HUES6 (cell line): ENCODE measurements at regions not wholly inside any gene's neighbourhood (a gene's known extent, or its start where the extent isn't known, plus 50 kb on each side); places are given as distances from the start of the nearest gene placed in this dataset.

Source experiments
- H3K27ac ChIP-seq: 2 replicates; pipeline ENCODE4 v1.7.0; 2013; ENCODE audit warnings: low read depth, mild to moderate bottlenecking, low read length, inconsistent platforms
- H3K27me3 ChIP-seq: 2 replicates; pipeline ENCODE4 v1.6.1; 2013; ENCODE audit warnings: low read length; ENCODE audit not compliant: control insufficient read depth, insufficient read depth
- H3K36me3 ChIP-seq: 2 replicates; pipeline ENCODE4 v1.6.1; 2013; ENCODE audit warnings: low read length; ENCODE audit not compliant: control insufficient read depth, insufficient read depth
- H3K4me1 ChIP-seq: 2 replicates; pipeline ENCODE4 v1.6.1; 2013; ENCODE audit warnings: low read length; ENCODE audit not compliant: control insufficient read depth, insufficient read depth
- H3K4me3 ChIP-seq: 2 replicates; pipeline ENCODE4 v1.5.1; 2013; ENCODE audit warnings: low read depth, low read length
- H3K9ac ChIP-seq: one replicate; pipeline ENCODE4 v1.6.1; 2013; ENCODE audit warnings: mild to moderate bottlenecking, low read length
- H3K9me3 ChIP-seq: 2 replicates; pipeline ENCODE4 v1.6.1; 2013; ENCODE audit warnings: low read depth, low read length; ENCODE audit not compliant: control insufficient read depth, insufficient read depth

- Histone ChIP-seq H3K4me3 (no peak overlapping the region), H3K27me3 (no peaks in the 10 kb centered on the region), H3K9ac (no peak overlapping the region), H3K9me3 (no peaks in the 10 kb centered on the region), H3K36me3 (no peaks in the 10 kb centered on the region), H3K27ac (no peak overlapping the region), H3K4me1 (no peaks in the 10 kb centered on the region)
Observed at GRCh38 chrX:38917954-38918353, 116.7 kb downstream of the MID1IP1 start.

- no peak overlapping the region for H3K9ac ChIP-seq
- no peaks in the 10 kb centered on the region for H3K27me3 ChIP-seq
- H3K4me1 ChIP-seq: no peaks in the 10 kb centered on the region
- no peaks in the 10 kb centered on the region for H3K36me3 ChIP-seq
- no peak overlapping the region for H3K27ac ChIP-seq
- H3K9me3 ChIP-seq: no peaks in the 10 kb centered on the region
- no peak overlapping the region for H3K4me3 ChIP-seq
Observed at GRCh38 chrX:38919202-38919601, 117.9 kb downstream of the MID1IP1 start.

GRCh38 chrX:38919853-38920528 is 118.7 kb downstream of the MID1IP1 start:
- H3K27me3 ChIP-seq: no peaks in the 10 kb centered on the region
- H3K4me3 ChIP-seq: no peak overlapping the region
- H3K9ac ChIP-seq: no peak overlapping the region
- H3K27ac ChIP-seq: no peak overlapping the region
- H3K36me3 ChIP-seq: no peaks in the 10 kb centered on the region
- H3K4me1 ChIP-seq: no peaks in the 10 kb centered on the region
- H3K9me3 ChIP-seq: no peaks in the 10 kb centered on the region

GRCh38 chrX:38923451-38923969 is 122.3 kb downstream of the MID1IP1 start:
- Histone ChIP-seq H3K36me3 (no peaks in the 10 kb centered on the region), H3K9me3 (no peaks in the 10 kb centered on the region; the same call in 1 of the 2 replicates), H3K4me3 (no peak overlapping the region), H3K4me1 (no peaks in the 10 kb centered on the region), H3K27ac (no peak overlapping the region), H3K9ac (no peak overlapping the region), H3K27me3 (no peaks in the 10 kb centered on the region)

- no peak overlapping the region for H3K4me3 ChIP-seq
- H3K4me1 ChIP-seq: no peaks in the 10 kb centered on the region; the same call in 1 of the 2 replicates
- no peak overlapping the region for H3K27ac ChIP-seq
- H3K9me3 ChIP-seq: peaks cover 4% of the 10 kb centered on the region; the same call in 1 of the 2 replicates
- no peaks in the 10 kb centered on the region for H3K36me3 ChIP-seq
- H3K9ac ChIP-seq: no peak overlapping the region
- no peaks in the 10 kb centered on the region for H3K27me3 ChIP-seq
Observed at GRCh38 chrX:38927592-38927991, 126.3 kb downstream of the MID1IP1 start.

GRCh38 chrX:38929966-38930421 is 128.7 kb downstream of the MID1IP1 start:
- Histone ChIP-seq H3K9me3 (peaks cover 4% of the 10 kb centered on the region; the same call in 1 of the 2 replicates), H3K27ac (no peak overlapping the region), H3K9ac (no peak overlapping the region)

GRCh38 chrX:38930474-38930873 is 129.2 kb downstream of the MID1IP1 start:
- Histone ChIP-seq H3K27me3 (no peaks in the 10 kb centered on the region), H3K27ac (no peak overlapping the region), H3K4me3 (no peak overlapping the region)

More at GRCh38 chrX:38929966-38930421, 128.7 kb downstream of the MID1IP1 start:
- H3K4me1 ChIP-seq: peaks cover 3% of the 10 kb centered on the region; the same call in 1 of the 2 replicates
- H3K36me3 ChIP-seq: no peaks in the 10 kb centered on the region
- H3K4me3 ChIP-seq: no peak overlapping the region
- H3K27me3 ChIP-seq: no peaks in the 10 kb centered on the region

GRCh38 chrX:38935561-38935960 is 134.3 kb downstream of the MID1IP1 start:
- Histone ChIP-seq H3K27ac (no peak overlapping the region), H3K9ac (no peak overlapping the region), H3K27me3 (no peaks in the 10 kb centered on the region), H3K9me3 (no peaks in the 10 kb centered on the region), H3K36me3 (no peaks in the 10 kb centered on the region), H3K4me1 (0 out of 2 replicates have a peak, but pooled peaks cover 3% of the 10 kb centered on the region), H3K4me3 (no peak overlapping the region)

More at GRCh38 chrX:38930474-38930873, 129.2 kb downstream of the MID1IP1 start:
- Histone ChIP-seq H3K36me3 (no peaks in the 10 kb centered on the region), H3K9me3 (peaks cover 4% of the 10 kb centered on the region; the same call in 1 of the 2 replicates), H3K9ac (no peak overlapping the region), H3K4me1 (peaks cover 3% of the 10 kb centered on the region; the same call in 1 of the 2 replicates)

- Histone ChIP-seq H3K9me3 (peaks cover 5% of the 10 kb centered on the region; the same call in 1 of the 2 replicates), H3K9ac (no peak overlapping the region), H3K4me3 (no peak overlapping the region), H3K36me3 (no peaks in the 10 kb centered on the region), H3K27ac (no peak overlapping the region), H3K4me1 (0 out of 2 replicates have a peak, but pooled peaks cover 3% of the 10 kb centered on the region), H3K27me3 (no peaks in the 10 kb centered on the region)
Observed at GRCh38 chrX:38937400-38937799, 136.1 kb downstream of the MID1IP1 start.

- H3K9me3 ChIP-seq: peaks cover 11% of the 10 kb centered on the region
- H3K36me3 ChIP-seq: no peaks in the 10 kb centered on the region
- H3K4me1 ChIP-seq: 0 out of 2 replicates have a peak, but pooled peaks cover 3% of the 10 kb centered on the region
- no peak overlapping the region for H3K4me3 ChIP-seq
- no peak overlapping the region for H3K27ac ChIP-seq
- H3K27me3 ChIP-seq: no peaks in the 10 kb centered on the region
- no peak overlapping the region for H3K9ac ChIP-seq
Observed at GRCh38 chrX:38937926-38938325, 136.7 kb downstream of the MID1IP1 start.

- Histone ChIP-seq H3K9ac (no peak overlapping the region), H3K27me3 (no peaks in the 10 kb centered on the region), H3K4me3 (no peak overlapping the region), H3K36me3 (no peaks in the 10 kb centered on the region), H3K9me3 (peaks cover 18% of the 10 kb centered on the region), H3K27ac (no peak overlapping the region), H3K4me1 (0 out of 2 replicates have a peak, but pooled peaks cover 3% of the 10 kb centered on the region)
Observed at GRCh38 chrX:38939067-38939466, 137.8 kb downstream of the MID1IP1 start.
